AG04450 (cell line): ENCODE measurements at regions not wholly inside any gene's neighbourhood (a gene's known extent, or its start where the extent isn't known, plus 50 kb on each side); places are given as distances from the start of the nearest gene placed in this dataset.

Experiments
- CTCF ChIA-PET: fragments of 300-600, 350-600 bp; formaldehyde crosslinking; extraction: SDS; loops from one replicate; lab custom pipeline; 2022; ENCODE audit warnings: antibody characterized with exemption, inconsistent platforms; lab: Charles Lee
- POLR2A ChIA-PET: fragments of 350-600 bp; formaldehyde crosslinking; extraction: SDS; loops from one replicate; lab custom pipeline; 2021; ENCODE audit warnings: antibody characterized with exemption, inconsistent platforms; lab: Yijun Ruan, JAX
- DNase-seq: peaks from one replicate; pipeline ENCODE4 v3.0.0-alpha.2; 2011; ENCODE audit warnings: low read depth, low spot score
- H3K27ac ChIP-seq: one replicate; pipeline ENCODE4 v1.5.1; 2012; ENCODE audit warnings: low read depth, low read length, control low read depth
- H3K27me3 ChIP-seq: one replicate; pipeline ENCODE4 v1.6.0; 2012; ENCODE audit warnings: low read length; ENCODE audit not compliant: control insufficient read depth, insufficient read depth
- H3K4me3 ChIP-seq: 2 replicates; pipeline ENCODE4 v1.5.1; 2011; ENCODE audit warnings: mild to moderate bottlenecking, low read depth, low read length, control low read depth
- H3K9me3 ChIP-seq: 2 replicates; pipeline ENCODE4 v1.5.1; 2012; ENCODE audit warnings: low read length; ENCODE audit not compliant: control insufficient read depth, insufficient read depth
- CTCF ChIP-seq: IDR thresholded peaks from 2 replicates; pipeline ENCODE4 v1.5.1; 2011; ENCODE audit warnings: low read depth, low read length, control low read depth, inconsistent platforms

GRCh38 chr4:15151033-15151432 is 148.8 kb downstream of the CPEB2 start:
- no peaks in the 10 kb centered on the region for H3K9me3 ChIP-seq
- H3K27me3 ChIP-seq: no peaks in the 10 kb centered on the region
- no peak for TF ChIP-seq CTCF
- POLR2A ChIA-PET: no interaction called here
- H3K27ac ChIP-seq: no peak overlapping the region
- CTCF ChIA-PET: interaction anchor here (0.8 kb wide), 1 partner anchor 1496 kb away, joined by 4 read pairs; no protein-coding TSS in a partner anchor
- no peak for DNase-seq
- no peak overlapping the region for H3K4me3 ChIP-seq

GRCh38 chr4:15153662-15154061 is 151.4 kb downstream of the CPEB2 start:
- Histone ChIP-seq H3K27me3 (no peaks in the 10 kb centered on the region), H3K27ac (no peak overlapping the region), H3K4me3 (no peak overlapping the region), H3K9me3 (no peaks in the 10 kb centered on the region)
- no peak for TF ChIP-seq CTCF
- ChIA-PET CTCF (no interaction called here), POLR2A (no interaction called here)
- DNase-seq: no peak

GRCh38 chr4:15158406-15159091 is 156.3 kb downstream of the CPEB2 start:
- Histone ChIP-seq H3K4me3 (no peak overlapping the region), H3K9me3 (no peaks in the 10 kb centered on the region), H3K27ac (no peak overlapping the region), H3K27me3 (no peaks in the 10 kb centered on the region)
- ChIA-PET CTCF (interaction anchor here (1.7 kb wide), 1 partner anchor 1504 kb away, joined by 6 read pairs; no protein-coding TSS in a partner anchor), POLR2A (no interaction called here)
- TF ChIP-seq CTCF: no peak
- DNase-seq: no peak

GRCh38 chr4:15159477-15160019 is 157.3 kb downstream of the CPEB2 start:
- POLR2A ChIA-PET: no interaction called here

More at GRCh38 chr4:15159477-15160019, 157.3 kb downstream of the CPEB2 start:
- Histone ChIP-seq H3K4me3 (no peak overlapping the region), H3K9me3 (no peaks in the 10 kb centered on the region), H3K27ac (no peak overlapping the region), H3K27me3 (no peaks in the 10 kb centered on the region)
- CTCF ChIA-PET: interaction anchor here (0.6 to 1.7 kb wide), 4 partner anchors 11 to 1505 kb away, joined by 3 to 6 read pairs (median 4); no protein-coding TSS in a partner anchor
- DNase-seq: no peak
- TF ChIP-seq CTCF: no peak
